ENCODE measurements at regions not wholly inside any gene's neighbourhood (a gene's known extent, or its start where the extent isn't known, plus 50 kb on each side); places are given as distances from the start of the nearest gene placed in this dataset.

DNA sequence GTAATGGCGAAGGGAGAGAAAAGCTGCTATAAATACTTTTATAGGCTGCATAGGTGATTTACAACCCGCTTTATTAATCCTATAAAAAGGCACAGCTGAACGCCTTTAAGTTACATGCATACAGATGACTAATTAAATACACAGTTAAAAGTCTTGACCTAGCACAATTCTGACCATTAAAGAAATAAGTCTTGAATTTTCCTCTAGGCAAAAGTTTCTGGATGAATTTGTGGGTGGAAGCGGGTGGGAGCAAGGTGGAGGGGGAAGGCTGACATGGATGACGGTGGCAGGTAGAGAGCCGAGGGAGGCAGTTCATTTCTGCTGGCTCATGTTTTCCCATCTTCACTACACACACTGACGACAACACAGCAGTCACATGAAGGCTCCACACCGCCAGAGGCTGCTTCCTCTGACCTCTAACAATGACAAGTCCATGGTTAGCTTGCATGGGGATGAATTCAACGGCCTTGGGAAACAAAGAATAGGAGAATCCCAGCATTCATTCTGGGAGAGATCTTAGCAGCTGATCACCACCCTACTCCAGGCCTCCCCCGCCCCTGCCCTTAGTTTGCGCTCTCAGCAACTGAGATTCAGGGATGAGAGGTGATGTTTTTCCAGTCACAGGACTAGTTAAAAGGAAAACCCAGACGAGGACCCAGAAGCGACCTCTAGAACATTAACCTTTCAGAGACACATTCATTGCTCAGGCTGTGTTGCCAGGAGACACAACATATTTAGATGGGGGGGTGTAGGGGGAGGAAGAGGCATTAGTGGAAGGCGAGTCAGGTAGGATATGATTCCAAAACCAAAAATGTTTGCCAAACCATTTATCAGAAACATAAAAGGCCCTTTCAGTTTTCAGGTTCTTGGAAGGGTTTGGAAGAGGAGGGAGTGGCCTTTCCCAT, 329.3 kb downstream of the PIK3R1 start:
- intact Hi-C loops (cut with micrococcal nuclease; ENCODE audit: unreplicated experiment) (no loop called here), in situ Hi-C loops (cut with HindIII; ENCODE audit: extremely low pct_ligation_motif_present, low pct_unique_long_range_greater_than_20kb) (no loop called here)
- no peak overlapping the region for H3K4me2 ChIP-seq (ENCODE audit: low read depth, low read length)
- ATAC-seq (no peak), FAIRE-seq (no peak), DNase-seq (ENCODE audit: low spot score) (no peak)
- H4K20me1 ChIP-seq (ENCODE audit: insufficient read depth, low read length), result no peaks in the 10 kb centered on the region
- H3K4me3 ChIP-seq (replicated peaks in 1 of 3; ENCODE audit: insufficient read depth in 1 of 3, low read depth in 2 of 3, low read length in 3 of 3), result no peak overlapping the region
- no peak overlapping the region for H3K27ac ChIP-seq (ENCODE audit: extremely low read length, insufficient read depth, low read length)
- WGBS (ENCODE audit: low lambda C conversion rate), result 31% methylated on average over 14 of the region's 14 CpGs
- H3K9ac ChIP-seq (ENCODE audit: insufficient read depth, low read depth, low read length), result no peak overlapping the region
- ChIA-PET POLR2A (no interaction called here), CTCF (ENCODE audit: low intra/inter-chr PET ratio, low total read pairs) (no interaction called here)
- no TSS peak for BruUV-seq (replicated peaks)
- H3K9me3 ChIP-seq (ENCODE audit: low read length), result no peaks in the 10 kb centered on the region
- TF ChIP-seq ZNF446 (CRISPR knock-in tag; IDR thresholded peaks at IDR 0.05), result no peak
- TF ChIP-seq MAFF (IDR thresholded peaks at IDR 0.05; ENCODE audit: low read depth, low read length), result no peak
- no peak for TF ChIP-seq ZFP90 (CRISPR knock-in tag; IDR thresholded peaks at IDR 0.05; ENCODE audit: borderline replicate concordance)
- no peak for TF ChIP-seq ZNF672 (CRISPR knock-in tag; IDR thresholded peaks at IDR 0.05)
- TF ChIP-seq GABPB1 (CRISPR knock-in tag; IDR thresholded peaks at IDR 0.05), result no peak
- H3K79me2 ChIP-seq (ENCODE audit: insufficient read depth, low read length), result no peaks in the 10 kb centered on the region
- H3K27me3 ChIP-seq (ENCODE audit: control insufficient read depth in 1 of 2, insufficient read depth in 2 of 2, low read length in 2 of 2), result peaks cover 0 to 7% of the 10 kb centered on the region in 2 experiments; a peak in 1 of 5 replicates
- H3K4me1 ChIP-seq (ENCODE audit: insufficient read depth, low read length), result no peaks in the 10 kb centered on the region
- no peaks in the 10 kb centered on the region for H3K36me3 ChIP-seq (replicated peaks in 1 of 2; ENCODE audit: control insufficient read depth in 1 of 2, insufficient read depth in 2 of 2, low read length in 2 of 2)
- H2AFZ ChIP-seq (ENCODE audit: low read length), result no peak overlapping the region

GRCh38 chr5:68545636-68546295, 330.2 kb downstream of the PIK3R1 start:
- no peak overlapping the region for H3K9ac ChIP-seq (ENCODE audit: insufficient read depth, low read depth, low read length)
- no peaks in the 10 kb centered on the region for H4K20me1 ChIP-seq (ENCODE audit: insufficient read depth, low read length)
- H3K4me3 ChIP-seq (replicated peaks in 1 of 3; ENCODE audit: insufficient read depth in 1 of 3, low read depth in 2 of 3, low read length in 3 of 3), result no peak overlapping the region
- H3K36me3 ChIP-seq (replicated peaks in 1 of 2; ENCODE audit: control insufficient read depth in 1 of 2, insufficient read depth in 2 of 2, low read length in 2 of 2), result no peaks in the 10 kb centered on the region
- no peak overlapping the region for H3K4me2 ChIP-seq (ENCODE audit: low read depth, low read length)
- WGBS (ENCODE audit: low lambda C conversion rate), result 46% methylated on average over 7 of the region's 7 CpGs
- no peaks in the 10 kb centered on the region for H3K9me3 ChIP-seq (ENCODE audit: low read length)
- CTCF ChIA-PET (ENCODE audit: low intra/inter-chr PET ratio, low total read pairs), result no interaction called here
- H3K79me2 ChIP-seq (ENCODE audit: insufficient read depth, low read length), result no peaks in the 10 kb centered on the region
- BruUV-seq (replicated peaks), result no TSS peak
- no peaks in the 10 kb centered on the region for H3K4me1 ChIP-seq (ENCODE audit: insufficient read depth, low read length)
- intact Hi-C loops (cut with micrococcal nuclease; ENCODE audit: unreplicated experiment), result no loop called here
- ATAC-seq (no peak), FAIRE-seq (no peak), DNase-seq (ENCODE audit: low spot score) (no peak)
- H3K27me3 ChIP-seq (ENCODE audit: control insufficient read depth in 1 of 2, insufficient read depth in 2 of 2, low read length in 2 of 2), result peaks cover 0 to 7% of the 10 kb centered on the region in 2 experiments; a peak in 1 of 5 replicates
- POLR2A ChIA-PET, result no interaction called here
- H2AFZ ChIP-seq (ENCODE audit: low read length), result no peak overlapping the region
- no peak overlapping the region for H3K27ac ChIP-seq (ENCODE audit: extremely low read length, insufficient read depth, low read length)
- in situ Hi-C loops (cut with HindIII; ENCODE audit: extremely low pct_ligation_motif_present, low pct_unique_long_range_greater_than_20kb), result no loop called here
- TF ChIP-seq ZNF335 (CRISPR knock-in tag; IDR thresholded peaks at IDR 0.05) (no peak), RXRB (CRISPR knock-in tag; IDR thresholded peaks at IDR 0.05; ENCODE audit: borderline replicate concordance) (no peak), POLR2AphosphoS2 (IDR thresholded peaks at IDR 0.05; ENCODE audit: low read depth, low read length) (no peak), ARHGAP35 (CRISPR knock-in tag; IDR thresholded peaks at IDR 0.05; ENCODE audit: borderline replicate concordance) (no peak), GTF3A (CRISPR knock-in tag; conservative IDR thresholded peaks at IDR 0.05) (no peak), MAZ (IDR thresholded peaks at IDR 0.05; ENCODE audit: borderline replicate concordance, low read depth, low read length) (no peak), MAZ (CRISPR knock-in tag; IDR thresholded peaks at IDR 0.05; ENCODE audit: low read depth) (no peak)
- TF ChIP-seq, protein P1, sequence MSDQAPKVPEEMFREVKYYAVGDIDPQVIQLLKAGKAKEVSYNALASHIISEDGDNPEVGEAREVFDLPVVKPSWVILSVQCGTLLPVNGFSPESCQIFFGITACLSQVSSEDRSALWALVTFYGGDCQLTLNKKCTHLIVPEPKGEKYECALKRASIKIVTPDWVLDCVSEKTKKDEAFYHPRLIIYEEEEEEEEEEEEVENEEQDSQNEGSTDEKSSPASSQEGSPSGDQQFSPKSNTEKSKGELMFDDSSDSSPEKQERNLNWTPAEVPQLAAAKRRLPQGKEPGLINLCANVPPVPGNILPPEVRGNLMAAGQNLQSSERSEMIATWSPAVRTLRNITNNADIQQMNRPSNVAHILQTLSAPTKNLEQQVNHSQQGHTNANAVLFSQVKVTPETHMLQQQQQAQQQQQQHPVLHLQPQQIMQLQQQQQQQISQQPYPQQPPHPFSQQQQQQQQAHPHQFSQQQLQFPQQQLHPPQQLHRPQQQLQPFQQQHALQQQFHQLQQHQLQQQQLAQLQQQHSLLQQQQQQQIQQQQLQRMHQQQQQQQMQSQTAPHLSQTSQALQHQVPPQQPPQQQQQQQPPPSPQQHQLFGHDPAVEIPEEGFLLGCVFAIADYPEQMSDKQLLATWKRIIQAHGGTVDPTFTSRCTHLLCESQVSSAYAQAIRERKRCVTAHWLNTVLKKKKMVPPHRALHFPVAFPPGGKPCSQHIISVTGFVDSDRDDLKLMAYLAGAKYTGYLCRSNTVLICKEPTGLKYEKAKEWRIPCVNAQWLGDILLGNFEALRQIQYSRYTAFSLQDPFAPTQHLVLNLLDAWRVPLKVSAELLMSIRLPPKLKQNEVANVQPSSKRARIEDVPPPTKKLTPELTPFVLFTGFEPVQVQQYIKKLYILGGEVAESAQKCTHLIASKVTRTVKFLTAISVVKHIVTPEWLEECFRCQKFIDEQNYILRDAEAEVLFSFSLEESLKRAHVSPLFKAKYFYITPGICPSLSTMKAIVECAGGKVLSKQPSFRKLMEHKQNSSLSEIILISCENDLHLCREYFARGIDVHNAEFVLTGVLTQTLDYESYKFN (CRISPR knock-in tag; conservative IDR thresholded peaks at IDR 0.05), result no peak

Data from HepG2 (cell line).